Activated T-cell treated with anti-CD3 and anti-CD28 coated beads, Interleukin-2, amount 50 U/mL, for 24 hours (primary cell): ENCODE measurements at regions not wholly inside any gene's neighbourhood (a gene's known extent, or its start where the extent isn't known, plus 50 kb on each side); places are given as distances from the start of the nearest gene placed in this dataset.

Source experiments
- DNase-seq: peaks from one replicate; pipeline ENCODE4 v3.0.0-alpha.2; 2020
- H3K27ac Mint-ChIP-seq: 2 replicates; pipeline ENCODE4 v1.8.0; 2020; ENCODE audit warnings: mild to moderate bottlenecking, mixed read lengths
- H3K27me3 Mint-ChIP-seq: 2 replicates; pipeline ENCODE4 v1.8.0; 2020; ENCODE audit warnings: mixed read lengths
- H3K36me3 Mint-ChIP-seq: 2 replicates; pipeline ENCODE4 v1.8.0; 2020; ENCODE audit warnings: low read depth, mixed read lengths
- H3K4me1 Mint-ChIP-seq: 2 replicates; pipeline ENCODE4 v1.8.0; 2020; ENCODE audit warnings: low read depth, mixed read lengths
- H3K4me3 Mint-ChIP-seq: 2 replicates; pipeline ENCODE4 v1.8.0; 2020; ENCODE audit warnings: mild to moderate bottlenecking, moderate library complexity, mixed read lengths
- H3K9me3 Mint-ChIP-seq: 2 replicates; pipeline ENCODE4 v1.8.0; 2020; ENCODE audit warnings: mixed read lengths

DNA sequence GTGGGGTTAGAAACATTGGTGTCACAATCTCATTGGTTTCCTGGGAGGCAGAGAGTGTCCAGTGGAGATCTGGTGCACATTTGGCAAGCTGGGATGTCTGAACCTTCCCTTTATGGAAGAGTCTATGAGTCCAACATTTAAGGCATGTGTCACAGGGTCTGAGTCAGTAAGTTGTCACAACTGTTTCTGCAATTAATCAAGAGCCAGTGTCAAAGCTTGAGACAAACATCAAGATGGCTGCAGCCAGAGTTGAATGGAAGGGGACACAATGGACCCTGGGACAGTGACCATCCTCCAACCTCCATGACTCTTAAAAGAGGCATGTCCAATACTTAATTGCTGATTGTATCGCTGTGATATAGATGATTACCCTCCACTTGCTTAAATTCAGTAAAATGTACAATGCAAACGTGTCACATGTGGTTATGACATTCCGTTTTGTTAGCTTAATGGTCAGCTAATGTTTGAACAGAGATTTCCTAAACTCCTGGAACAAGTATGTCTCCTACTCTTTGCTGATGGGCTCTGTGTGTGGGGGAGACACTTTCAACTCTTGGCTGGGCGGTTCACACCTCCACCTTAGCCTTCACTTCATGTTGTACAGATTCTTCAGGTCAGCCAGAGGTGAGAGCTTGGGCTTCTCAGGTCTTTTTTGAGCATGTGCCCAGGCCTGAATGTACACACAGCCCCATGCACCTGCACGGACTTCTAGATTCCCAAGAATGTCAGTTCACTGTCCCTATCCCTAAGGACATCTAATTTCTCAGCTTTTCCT, 79.9 kb upstream of the PRR23E start:
- Mint-ChIP-seq H3K9me3 (peaks cover 8% of the 10 kb centered on the region), H3K4me1 (no peaks in the 10 kb centered on the region), H3K4me3 (no peak overlapping the region), H3K27ac (no peak overlapping the region), H3K36me3 (no peaks in the 10 kb centered on the region), H3K27me3 (no peaks in the 10 kb centered on the region)
- no peak for DNase-seq

DNA sequence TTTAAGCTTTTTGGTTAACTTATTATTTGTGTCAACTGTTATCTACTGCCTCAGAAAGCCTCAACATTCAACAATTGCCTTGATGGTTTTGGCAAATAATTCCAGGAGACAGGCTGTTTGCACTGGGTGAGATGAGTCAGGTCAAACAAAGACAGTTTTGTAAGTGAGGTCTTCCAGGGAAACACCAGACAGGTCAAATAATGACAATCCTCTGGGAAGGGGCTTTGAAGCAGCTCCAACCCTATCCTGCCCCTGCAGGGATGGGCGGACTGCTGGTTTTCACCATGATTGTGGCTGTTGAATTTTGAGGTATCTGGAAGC, 79.4 kb upstream of the PRR23E start:
- peaks cover 8% of the 10 kb centered on the region for H3K9me3 Mint-ChIP-seq
- no peak overlapping the region for H3K27ac Mint-ChIP-seq
- H3K36me3 Mint-ChIP-seq, result no peaks in the 10 kb centered on the region
- H3K4me3 Mint-ChIP-seq, result no peak overlapping the region
- DNase-seq, result no peak
- H3K4me1 Mint-ChIP-seq, result no peaks in the 10 kb centered on the region
- no peaks in the 10 kb centered on the region for H3K27me3 Mint-ChIP-seq

DNA sequence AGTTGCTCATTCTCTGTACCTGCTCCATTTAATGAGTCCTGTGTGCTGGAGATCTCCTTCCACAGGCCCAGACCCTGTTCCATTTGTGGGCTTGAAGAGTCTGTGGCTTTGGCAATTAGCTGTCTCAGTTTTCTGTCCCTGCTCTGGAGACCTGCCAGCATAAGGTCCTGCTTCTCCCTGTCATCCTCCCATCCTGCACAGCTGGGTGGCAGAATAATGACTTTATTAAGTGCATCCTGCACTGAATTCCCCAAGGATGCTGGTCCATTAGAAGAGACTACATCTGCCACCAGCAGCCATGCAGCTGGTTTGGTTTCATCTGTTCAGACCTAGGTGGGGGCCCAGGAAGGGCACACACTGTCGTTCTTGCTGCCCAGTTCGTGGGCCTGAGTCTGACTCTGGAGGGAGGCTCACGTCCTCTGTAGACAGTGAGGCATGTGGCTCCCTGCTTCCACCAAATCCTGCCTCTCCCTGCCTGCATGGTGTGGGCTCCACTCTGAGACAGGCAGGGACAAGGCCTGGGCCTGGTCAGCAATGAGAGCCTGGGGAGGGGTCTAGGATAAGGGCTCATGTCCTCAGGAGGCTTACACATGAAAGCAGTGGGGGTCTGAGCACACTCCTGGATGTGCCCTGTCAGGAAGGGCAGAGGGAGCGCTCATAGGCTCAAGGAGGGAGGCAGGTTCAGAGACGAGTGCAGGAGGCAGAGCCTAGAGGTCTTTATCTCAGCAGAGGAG, 78.4 kb upstream of the PRR23E start:
- no peak overlapping the region for H3K4me3 Mint-ChIP-seq
- H3K36me3 Mint-ChIP-seq, result no peaks in the 10 kb centered on the region
- H3K4me1 Mint-ChIP-seq, result no peaks in the 10 kb centered on the region
- peaks cover 8% of the 10 kb centered on the region for H3K9me3 Mint-ChIP-seq
- no peak overlapping the region for H3K27ac Mint-ChIP-seq
- no peak for DNase-seq
- no peaks in the 10 kb centered on the region for H3K27me3 Mint-ChIP-seq

DNA sequence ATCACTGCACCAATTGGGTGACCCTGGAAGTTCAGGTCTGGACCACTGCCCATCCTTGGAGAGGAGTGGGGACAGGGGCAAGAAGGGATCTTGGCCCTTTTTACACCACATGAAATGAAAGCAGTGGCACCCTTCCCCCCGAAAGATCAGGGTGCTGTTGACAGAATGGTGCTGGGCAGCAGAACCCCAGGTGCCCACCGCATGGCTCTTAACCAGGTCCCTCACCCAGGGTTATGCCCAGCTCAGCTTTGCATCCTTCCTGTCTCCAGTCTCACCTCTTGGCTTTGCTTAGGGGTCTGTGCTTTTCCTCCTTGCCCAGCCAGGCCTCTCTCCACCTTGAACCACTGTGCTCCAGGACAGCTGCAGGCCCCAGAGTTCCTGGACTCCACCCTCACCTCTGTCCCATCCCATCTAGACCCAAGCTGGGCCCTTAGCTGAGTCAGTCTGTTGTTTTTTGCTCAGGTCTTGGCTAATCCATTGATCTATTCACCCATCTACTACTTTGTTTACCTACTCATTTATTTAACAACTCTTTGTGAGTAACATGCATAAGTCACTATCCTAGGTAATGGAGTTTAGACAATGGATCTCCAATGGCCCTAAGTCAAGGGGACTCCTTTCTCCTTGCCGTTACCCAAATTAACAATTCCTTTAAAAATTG, 77.1 kb upstream of the PRR23E start:
- Mint-ChIP-seq H3K9me3 (peaks cover 8% of the 10 kb centered on the region), H3K4me3 (no peak overlapping the region), H3K27ac (no peak overlapping the region), H3K4me1 (no peaks in the 10 kb centered on the region), H3K27me3 (peaks cover 5% of the 10 kb centered on the region), H3K36me3 (no peaks in the 10 kb centered on the region)
- no peak for DNase-seq

DNA sequence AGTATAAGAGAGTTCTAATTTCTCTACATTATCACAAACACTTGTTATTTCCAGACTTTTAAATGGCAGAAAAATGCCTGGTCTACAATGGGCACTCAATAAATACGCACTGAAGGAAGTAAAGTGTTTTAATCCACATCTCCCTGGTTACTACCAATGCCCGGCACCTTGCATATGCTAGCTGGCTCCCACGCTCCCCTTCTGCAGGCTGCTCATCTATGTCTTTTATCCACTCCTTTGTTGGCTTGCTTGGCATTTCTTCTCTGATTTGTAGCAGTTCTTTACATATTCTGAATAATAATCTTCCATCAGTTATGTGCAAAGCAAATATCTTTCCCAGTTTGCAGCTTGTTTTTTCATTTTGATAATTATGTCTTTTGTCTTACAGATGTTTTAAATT, 74.6 kb upstream of the PRR23E start:
- H3K4me3 Mint-ChIP-seq, result no peak overlapping the region
- peaks cover 21% of the 10 kb centered on the region for H3K27me3 Mint-ChIP-seq
- no peaks in the 10 kb centered on the region for H3K36me3 Mint-ChIP-seq
- no peaks in the 10 kb centered on the region for H3K9me3 Mint-ChIP-seq
- H3K27ac Mint-ChIP-seq, result no peak overlapping the region
- H3K4me1 Mint-ChIP-seq, result no peaks in the 10 kb centered on the region
- DNase-seq, result no peak

DNA sequence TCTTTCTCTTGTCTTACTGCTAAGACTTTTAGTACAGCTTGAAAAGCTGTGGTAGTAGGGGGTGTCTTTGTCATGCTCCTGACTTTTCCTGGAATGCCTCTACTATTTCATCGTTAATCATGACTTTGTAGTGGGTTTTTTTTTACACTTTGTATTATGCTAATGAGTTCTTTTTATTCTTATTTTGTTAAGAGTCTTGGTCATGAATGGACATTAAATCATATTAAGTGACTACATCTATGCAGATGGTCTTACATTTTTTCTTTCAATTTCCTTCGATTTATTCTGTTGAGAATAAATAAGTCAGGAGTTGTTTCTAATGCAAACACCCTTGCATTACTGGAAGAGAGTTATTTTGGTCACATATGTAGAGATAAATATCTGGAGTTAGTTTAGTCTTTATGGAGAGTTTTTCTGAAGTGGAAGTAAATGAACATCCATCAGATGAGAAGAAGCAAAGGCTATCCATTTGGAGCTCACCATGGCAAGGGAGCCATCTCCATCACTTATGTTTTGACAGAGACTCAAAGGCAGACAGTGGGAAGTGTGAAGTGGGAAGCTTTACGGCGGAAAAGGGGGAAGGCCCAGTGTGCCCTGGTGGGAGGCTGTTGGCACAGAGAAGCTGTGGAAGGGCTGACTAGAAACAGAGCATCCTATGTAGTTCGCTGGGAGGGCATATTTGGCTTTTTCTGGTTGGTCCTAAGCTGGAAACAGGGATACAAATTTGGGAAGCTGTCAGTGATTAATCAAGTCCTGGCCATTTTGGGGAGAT, 73.1 kb upstream of the PRR23E start:
- Mint-ChIP-seq H3K4me3 (no peak overlapping the region), H3K27me3 (peaks cover 31% of the 10 kb centered on the region), H3K4me1 (no peaks in the 10 kb centered on the region), H3K36me3 (no peaks in the 10 kb centered on the region), H3K27ac (no peak overlapping the region), H3K9me3 (no peaks in the 10 kb centered on the region)
- DNase-seq, result no peak

DNA sequence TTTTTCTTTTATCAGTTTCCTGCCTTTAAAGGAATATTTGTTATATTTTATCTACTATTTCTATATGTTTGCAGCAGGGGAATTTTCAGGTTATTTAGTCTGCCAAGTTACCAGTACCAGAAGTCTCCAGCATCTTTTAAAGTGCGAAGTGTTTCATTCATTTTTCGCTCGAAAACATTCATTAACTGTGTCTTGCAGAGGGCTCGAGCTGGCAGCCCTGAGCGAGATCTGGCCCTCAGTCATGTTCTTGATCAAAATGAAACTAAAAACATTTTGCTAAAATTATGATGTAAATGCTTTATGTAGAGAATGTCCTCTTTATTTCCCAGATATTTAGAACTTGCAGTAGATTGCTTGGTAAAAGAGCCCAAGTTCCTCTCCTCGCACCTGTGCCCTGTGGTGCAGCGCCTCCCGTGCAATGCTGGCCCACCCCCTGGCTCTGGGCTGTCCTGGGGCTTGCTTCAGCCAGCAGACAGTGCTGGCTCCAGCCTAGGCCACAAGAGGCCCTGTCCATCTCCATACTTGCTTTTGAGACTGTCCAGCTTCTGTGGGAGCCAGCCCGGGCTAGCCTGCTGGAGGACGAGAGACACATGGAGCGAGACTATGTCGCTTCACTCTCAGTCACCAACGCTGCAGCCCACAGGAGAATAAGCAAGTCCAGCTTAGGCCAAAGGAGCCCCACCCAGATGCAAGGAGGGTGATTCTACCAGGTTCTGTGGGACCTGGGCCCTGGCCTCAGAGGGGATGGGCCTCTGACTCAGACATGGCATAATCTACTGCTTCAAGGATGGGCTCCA, 71.9 kb upstream of the PRR23E start:
- Mint-ChIP-seq H3K27ac (no peak overlapping the region), H3K27me3 (peaks cover 31% of the 10 kb centered on the region), H3K36me3 (no peaks in the 10 kb centered on the region), H3K9me3 (no peaks in the 10 kb centered on the region), H3K4me3 (no peak overlapping the region), H3K4me1 (no peaks in the 10 kb centered on the region)
- DNase-seq, result no peak

DNA sequence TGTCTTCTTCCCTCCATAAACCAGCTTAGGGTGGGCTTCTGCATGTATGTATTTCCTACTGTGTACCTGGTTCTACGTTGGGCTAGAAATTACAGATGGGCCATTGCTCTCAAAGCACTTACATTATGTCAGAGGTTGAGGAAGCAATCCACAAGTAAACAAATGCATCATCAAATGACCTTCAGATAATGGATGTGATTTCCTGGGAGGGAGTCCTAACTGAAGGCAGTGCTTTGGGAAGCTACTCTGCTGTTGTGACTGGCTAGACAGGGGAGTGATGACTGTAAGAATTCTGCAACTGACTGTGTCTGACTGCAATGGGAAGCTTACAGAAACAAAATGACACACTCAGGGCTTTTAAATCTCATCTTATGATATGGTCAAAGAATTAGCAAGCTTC, 71.0 kb upstream of the PRR23E start:
- H3K4me1 Mint-ChIP-seq, result no peaks in the 10 kb centered on the region
- H3K36me3 Mint-ChIP-seq, result no peaks in the 10 kb centered on the region
- peaks cover 31% of the 10 kb centered on the region for H3K27me3 Mint-ChIP-seq
- H3K4me3 Mint-ChIP-seq, result no peak overlapping the region
- H3K27ac Mint-ChIP-seq, result no peak overlapping the region
- no peaks in the 10 kb centered on the region for H3K9me3 Mint-ChIP-seq
- DNase-seq, result no peak

DNA sequence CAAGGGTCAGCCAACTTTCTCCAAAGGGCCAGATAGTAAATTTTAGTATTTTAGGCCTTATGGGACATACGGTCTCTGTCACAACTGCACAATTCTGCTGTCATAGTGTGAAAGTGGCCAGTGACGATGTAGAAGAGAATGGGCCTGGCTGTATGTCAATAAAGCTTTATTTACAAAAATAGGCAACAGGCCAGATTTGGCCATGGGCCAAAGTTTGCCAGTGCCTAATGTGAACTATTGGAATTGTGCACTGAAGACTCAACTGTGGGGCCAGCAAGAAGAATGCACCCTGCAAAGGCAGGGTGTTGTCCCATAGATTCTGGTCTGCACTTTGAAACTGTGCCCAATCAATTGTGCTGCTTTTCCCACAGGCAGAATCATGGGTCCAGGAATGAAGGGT, 69.4 kb upstream of the PRR23E start:
- Mint-ChIP-seq H3K9me3 (no peaks in the 10 kb centered on the region), H3K4me3 (no peak overlapping the region), H3K27me3 (peaks cover 31% of the 10 kb centered on the region), H3K36me3 (no peaks in the 10 kb centered on the region), H3K4me1 (no peaks in the 10 kb centered on the region), H3K27ac (no peak overlapping the region)
- no peak for DNase-seq

DNA sequence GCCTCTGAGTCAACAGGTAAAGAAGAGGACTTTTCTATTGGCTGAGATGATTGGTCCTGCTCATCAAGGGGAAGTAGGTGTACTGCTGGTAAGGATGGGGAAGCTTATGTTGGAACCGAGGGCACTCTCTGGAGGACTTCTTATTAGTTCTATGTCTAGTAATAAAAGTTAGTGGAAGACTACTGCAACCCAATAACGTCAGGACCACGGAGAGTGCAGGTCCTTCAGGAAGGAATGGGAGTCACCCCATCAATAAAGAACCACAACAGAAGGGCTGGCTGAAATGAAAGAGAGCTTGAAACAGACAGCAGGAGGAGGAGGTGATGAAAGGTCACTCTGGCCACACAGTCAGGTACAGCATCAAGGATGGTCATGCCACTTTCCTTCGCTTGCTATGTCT, 68.8 kb upstream of the PRR23E start:
- H3K27me3 Mint-ChIP-seq, result peaks cover 31% of the 10 kb centered on the region
- no peak overlapping the region for H3K4me3 Mint-ChIP-seq

DNA sequence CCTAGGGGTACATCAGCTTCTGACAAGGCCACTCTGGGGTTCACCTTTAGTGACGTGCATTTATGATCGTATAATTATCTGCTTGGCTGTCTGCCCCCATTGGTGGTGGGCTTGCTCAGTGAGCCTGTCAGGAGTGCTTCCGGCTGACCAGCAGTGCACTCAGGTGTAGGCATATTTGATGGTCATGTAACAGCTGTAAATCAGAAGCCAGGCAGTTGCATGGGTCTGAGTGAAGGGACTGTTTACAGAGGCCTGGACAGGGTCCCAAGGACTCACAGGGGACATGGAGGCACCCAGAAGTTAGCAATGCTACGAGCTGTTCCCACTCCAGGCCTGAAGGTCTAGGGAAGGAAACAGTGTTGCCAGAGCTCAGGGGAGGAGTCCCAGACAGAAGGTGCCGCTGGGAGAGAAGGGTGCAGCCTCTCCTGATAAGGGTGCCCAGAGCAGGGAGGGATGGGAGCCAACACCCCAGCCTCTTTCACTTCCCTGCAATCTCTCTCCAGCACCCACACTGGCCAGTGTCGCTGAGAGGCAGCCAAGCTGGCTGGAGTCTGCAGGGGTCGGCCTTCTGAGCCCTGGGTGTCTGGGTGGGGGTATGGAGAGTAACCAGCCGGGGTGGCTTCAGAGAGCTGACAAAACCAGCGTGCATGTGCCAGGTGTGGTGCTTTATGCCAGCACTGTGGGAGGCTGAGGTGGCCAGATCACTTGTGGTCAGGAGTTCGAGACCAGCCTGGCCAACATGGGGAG, 61.3 kb upstream of the PRR23E start:
- H3K9me3 Mint-ChIP-seq, result no peaks in the 10 kb centered on the region
- peaks cover 9% of the 10 kb centered on the region for H3K4me1 Mint-ChIP-seq
- no peaks in the 10 kb centered on the region for H3K36me3 Mint-ChIP-seq
- no peak for DNase-seq
- H3K27ac Mint-ChIP-seq, result no peak overlapping the region
- peaks cover 35% of the 10 kb centered on the region for H3K27me3 Mint-ChIP-seq
- H3K4me3 Mint-ChIP-seq, result no peak overlapping the region

More for the DNA sequence above, 68.8 kb upstream of the PRR23E start:
- DNase-seq, result no peak
- no peaks in the 10 kb centered on the region for H3K36me3 Mint-ChIP-seq
- no peak overlapping the region for H3K27ac Mint-ChIP-seq
- no peaks in the 10 kb centered on the region for H3K4me1 Mint-ChIP-seq
- H3K9me3 Mint-ChIP-seq, result no peaks in the 10 kb centered on the region

DNA sequence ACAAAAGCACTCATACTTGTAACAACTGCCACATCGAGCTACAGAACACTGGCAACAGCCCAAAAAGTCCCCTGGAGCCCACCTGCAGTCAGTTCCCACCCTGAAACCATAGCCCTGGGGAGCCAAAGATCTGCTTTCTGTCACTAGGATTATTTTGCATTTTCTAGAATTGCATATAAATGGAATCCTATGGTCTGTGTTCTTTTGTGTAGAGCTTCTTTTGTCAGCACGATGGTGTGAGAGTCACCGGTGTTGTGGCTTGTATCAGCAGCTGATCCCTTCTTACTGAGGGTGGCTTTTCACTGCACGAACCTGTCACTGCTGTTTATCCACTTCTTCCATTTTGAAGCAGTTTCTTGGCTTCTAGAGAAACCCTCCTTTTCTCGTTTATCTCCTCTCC, 60.1 kb upstream of the PRR23E start:
- no peak for DNase-seq
- Mint-ChIP-seq H3K36me3 (no peaks in the 10 kb centered on the region), H3K27me3 (peaks cover 48% of the 10 kb centered on the region), H3K4me3 (no peak overlapping the region), H3K4me1 (peaks cover 9% of the 10 kb centered on the region), H3K27ac (no peak overlapping the region), H3K9me3 (no peaks in the 10 kb centered on the region)

DNA sequence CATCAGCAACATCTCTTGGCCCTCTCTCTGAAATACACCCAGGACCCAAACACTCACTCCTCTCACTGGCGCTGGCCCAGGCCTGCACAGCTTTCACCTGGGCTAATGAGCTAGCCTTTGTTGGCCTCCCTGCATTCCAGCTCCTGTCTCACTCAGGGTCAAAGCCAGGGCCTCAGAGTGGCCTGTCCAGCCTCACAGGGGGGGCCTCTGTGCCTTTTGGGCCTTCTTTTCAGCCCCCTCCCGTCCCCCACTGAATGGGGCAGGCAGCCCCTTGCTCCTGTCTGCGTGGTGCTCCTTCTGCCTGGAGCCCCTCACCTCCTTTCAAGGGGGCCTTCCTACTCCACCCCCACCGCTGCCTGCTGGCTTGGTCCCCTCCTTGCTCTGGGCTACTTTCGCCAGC, 59.0 kb upstream of the PRR23E start:
- no peak overlapping the region for H3K27ac Mint-ChIP-seq
- H3K4me3 Mint-ChIP-seq, result no peak overlapping the region
- no peaks in the 10 kb centered on the region for H3K36me3 Mint-ChIP-seq
- no peaks in the 10 kb centered on the region for H3K9me3 Mint-ChIP-seq
- peaks cover 54% of the 10 kb centered on the region for H3K27me3 Mint-ChIP-seq
- no peak for DNase-seq
- peaks cover 9% of the 10 kb centered on the region for H3K4me1 Mint-ChIP-seq
